ENCODE measurements at regions not wholly inside any gene's neighbourhood (a gene's known extent, or its start where the extent isn't known, plus 50 kb on each side); places are given as distances from the start of the nearest gene placed in this dataset.
"Not testable (repeated sequence)": the region's sequence is repeated elsewhere in the genome, so short reads cannot be mapped to it uniquely, and the experiment has no call there.

DNA sequence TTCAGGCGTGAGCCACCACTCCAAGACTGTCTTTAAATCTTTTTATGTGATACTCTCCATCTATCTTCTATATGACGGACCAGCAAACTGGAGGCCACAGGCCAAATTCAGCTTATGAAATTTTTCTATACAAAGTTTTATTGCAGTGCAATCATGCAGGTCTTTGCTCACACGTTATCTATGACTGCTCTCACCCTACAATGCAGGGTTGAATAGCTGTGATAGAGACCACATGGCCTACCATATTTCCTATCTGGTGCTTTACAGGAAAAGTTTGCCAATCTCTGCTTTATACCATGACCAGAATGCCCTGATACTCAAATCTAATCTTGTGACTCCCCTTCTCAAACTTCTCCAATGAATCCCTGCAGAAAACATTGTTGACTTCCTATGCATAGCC, 89.5 kb upstream of the ACBD5 start:
- no peaks in the 10 kb centered on the region for H3K36me3 ChIP-seq
- no peak for DNase-seq
- H3K27ac ChIP-seq, result no peak overlapping the region
- no peaks in the 10 kb centered on the region for H3K9me3 ChIP-seq (ENCODE audit: severe bottlenecking)
- no peaks in the 10 kb centered on the region for H3K27me3 ChIP-seq (ENCODE audit: insufficient read depth, low read depth, severe bottlenecking)
- TF ChIP-seq, protein P1, sequence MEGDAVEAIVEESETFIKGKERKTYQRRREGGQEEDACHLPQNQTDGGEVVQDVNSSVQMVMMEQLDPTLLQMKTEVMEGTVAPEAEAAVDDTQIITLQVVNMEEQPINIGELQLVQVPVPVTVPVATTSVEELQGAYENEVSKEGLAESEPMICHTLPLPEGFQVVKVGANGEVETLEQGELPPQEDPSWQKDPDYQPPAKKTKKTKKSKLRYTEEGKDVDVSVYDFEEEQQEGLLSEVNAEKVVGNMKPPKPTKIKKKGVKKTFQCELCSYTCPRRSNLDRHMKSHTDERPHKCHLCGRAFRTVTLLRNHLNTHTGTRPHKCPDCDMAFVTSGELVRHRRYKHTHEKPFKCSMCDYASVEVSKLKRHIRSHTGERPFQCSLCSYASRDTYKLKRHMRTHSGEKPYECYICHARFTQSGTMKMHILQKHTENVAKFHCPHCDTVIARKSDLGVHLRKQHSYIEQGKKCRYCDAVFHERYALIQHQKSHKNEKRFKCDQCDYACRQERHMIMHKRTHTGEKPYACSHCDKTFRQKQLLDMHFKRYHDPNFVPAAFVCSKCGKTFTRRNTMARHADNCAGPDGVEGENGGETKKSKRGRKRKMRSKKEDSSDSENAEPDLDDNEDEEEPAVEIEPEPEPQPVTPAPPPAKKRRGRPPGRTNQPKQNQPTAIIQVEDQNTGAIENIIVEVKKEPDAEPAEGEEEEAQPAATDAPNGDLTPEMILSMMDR (IDR thresholded peaks at IDR 0.05; ENCODE audit: low read depth, low read length), result no peak
- H3K4me3 ChIP-seq (ENCODE audit: low read depth, low read length), result no peak overlapping the region

DNA sequence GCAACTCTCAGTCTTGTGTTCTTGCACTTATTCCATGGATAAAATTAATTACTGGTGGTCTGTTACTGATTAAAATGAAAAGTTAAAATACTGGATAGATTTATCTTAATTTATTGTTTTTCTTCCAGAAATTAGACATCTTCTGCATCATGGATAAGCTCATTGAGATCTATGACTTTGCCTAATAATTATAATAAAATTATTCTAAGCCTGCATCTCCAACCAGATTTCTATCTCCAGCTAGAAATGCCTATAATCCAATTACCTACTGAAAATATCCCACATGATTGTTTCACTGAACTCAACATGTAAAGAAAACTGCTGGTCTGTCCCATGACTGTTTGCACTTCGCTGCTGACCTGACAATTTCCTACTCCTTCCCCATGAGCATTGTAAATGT, 88.3 kb upstream of the ACBD5 start:
- H3K9me3 ChIP-seq (ENCODE audit: severe bottlenecking), result no peaks in the 10 kb centered on the region
- H3K27me3 ChIP-seq (ENCODE audit: insufficient read depth, low read depth, severe bottlenecking), result no peaks in the 10 kb centered on the region
- no peak overlapping the region for H3K4me3 ChIP-seq (ENCODE audit: low read depth, low read length)
- DNase-seq, result no peak
- H3K27ac ChIP-seq, result no peak overlapping the region
- H3K36me3 ChIP-seq, result no peaks in the 10 kb centered on the region
- TF ChIP-seq, protein P1 (IDR thresholded peaks at IDR 0.05; ENCODE audit: low read depth, low read length), result no peak

DNA sequence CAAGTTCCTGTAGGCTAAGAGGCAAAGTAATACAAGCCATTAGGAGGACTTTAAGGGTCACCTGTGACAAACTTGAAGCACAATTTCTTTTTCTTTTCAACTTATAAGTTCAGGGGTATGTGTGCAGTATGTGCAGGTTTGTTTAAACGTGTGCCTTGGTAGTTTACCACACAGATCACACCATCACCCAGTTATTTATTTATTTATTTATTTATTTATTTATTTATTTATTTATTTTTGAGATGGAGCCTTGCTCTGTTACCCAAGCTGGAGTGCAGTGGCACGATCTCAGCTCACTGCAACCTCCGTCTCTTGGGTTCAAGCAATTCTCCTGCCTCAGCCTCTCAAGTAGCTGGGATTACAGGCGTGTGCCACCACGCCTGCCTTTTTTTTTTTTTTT, 86.2 kb upstream of the ACBD5 start:
- not testable (repeated sequence) for H3K36me3 ChIP-seq; DNase-seq; H3K9me3 ChIP-seq (ENCODE audit: severe bottlenecking); H3K27ac ChIP-seq; H3K27me3 ChIP-seq (ENCODE audit: insufficient read depth, low read depth, severe bottlenecking); H3K4me3 ChIP-seq (ENCODE audit: low read depth, low read length)

DNA sequence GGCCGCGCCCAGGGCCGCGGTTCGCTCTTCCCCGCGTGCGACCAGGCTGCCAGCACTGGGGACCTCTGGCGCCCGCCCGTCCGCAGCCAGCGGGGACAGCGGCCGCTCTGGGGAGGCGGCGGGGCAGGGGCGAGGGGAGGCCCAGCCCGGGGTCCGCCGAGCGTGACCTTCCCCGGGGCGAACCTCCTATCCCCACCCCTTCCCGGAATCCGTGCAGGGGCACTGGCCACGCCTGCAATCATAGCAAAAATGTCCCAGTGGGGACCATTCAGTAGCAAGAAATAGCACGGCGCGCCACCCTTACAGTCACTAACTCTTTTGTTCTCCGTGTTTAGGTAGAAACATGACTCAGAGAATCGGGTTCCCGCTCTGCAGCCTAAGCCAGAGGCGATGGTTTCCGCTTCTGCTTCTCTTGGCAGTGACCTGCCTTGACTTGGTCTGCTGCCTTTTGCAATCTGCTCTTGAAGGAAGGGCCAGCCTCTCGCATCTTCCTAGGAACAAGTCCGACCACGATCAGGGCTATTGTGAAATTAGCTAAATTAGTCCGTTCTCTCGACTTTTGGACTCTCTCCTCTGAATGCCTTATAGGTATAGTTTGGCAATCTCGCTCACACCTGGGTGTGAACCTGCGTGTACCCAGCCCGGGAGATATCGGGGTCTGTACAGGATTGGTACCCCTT, 79.3 kb upstream of the ACBD5 start:
- Histone ChIP-seq H3K9me3 (ENCODE audit: severe bottlenecking) (no peaks in the 10 kb centered on the region), H3K36me3 (no peaks in the 10 kb centered on the region), H3K4me3 (ENCODE audit: low read depth, low read length) (no peak overlapping the region), H3K27me3 (ENCODE audit: insufficient read depth, low read depth, severe bottlenecking) (no peaks in the 10 kb centered on the region), H3K27ac (no peak overlapping the region)
- DNase-seq, result no peak
- TF ChIP-seq, protein P1 (IDR thresholded peaks at IDR 0.05; ENCODE audit: low read depth, low read length), result no peak

DNA sequence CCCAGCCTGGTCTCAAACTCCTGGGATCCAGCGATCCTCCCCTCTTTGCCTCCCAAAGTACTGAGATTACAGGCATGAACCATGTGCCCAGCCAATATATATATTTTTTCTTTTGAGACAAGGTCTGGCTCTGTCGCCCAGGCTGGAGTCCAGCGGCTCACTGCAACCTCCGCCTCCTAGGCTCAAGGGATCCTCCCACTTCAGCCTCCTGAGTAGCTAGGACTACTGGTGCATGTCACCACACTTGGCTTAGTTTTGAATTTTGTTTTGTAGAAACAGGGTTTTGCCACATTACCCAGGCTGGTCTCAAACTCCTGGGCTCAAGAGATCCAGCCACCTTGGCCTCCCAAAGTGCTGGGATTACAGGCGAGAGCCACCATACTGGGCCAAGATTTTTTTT, 78.5 kb upstream of the ACBD5 start:
- DNase-seq; H3K36me3 ChIP-seq; H3K27ac ChIP-seq; H3K9me3 ChIP-seq (ENCODE audit: severe bottlenecking); H3K27me3 ChIP-seq (ENCODE audit: insufficient read depth, low read depth, severe bottlenecking); H3K4me3 ChIP-seq (ENCODE audit: low read depth, low read length): not testable (repeated sequence)

DNA sequence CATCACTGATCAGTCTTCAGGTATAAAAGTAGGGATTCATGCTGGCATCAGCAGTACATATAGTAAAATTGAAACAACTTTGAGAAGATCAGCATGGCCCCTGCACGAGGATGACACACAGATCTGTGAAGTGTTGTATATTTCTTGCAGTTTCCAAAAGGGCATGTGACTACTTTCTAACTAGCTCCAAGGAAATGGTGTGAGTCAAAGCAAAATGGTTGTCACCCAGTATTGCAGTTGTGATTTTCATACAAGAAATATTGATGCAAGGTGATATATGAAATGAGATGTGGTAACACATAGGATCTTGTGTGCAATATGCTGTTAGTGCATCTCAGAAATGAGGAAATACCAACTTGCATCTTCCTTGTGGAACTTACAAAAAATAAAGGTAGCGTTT, 74.5 kb upstream of the ACBD5 start:
- not testable (repeated sequence) for DNase-seq; H3K27me3 ChIP-seq (ENCODE audit: insufficient read depth, low read depth, severe bottlenecking); H3K36me3 ChIP-seq; H3K9me3 ChIP-seq (ENCODE audit: severe bottlenecking); H3K27ac ChIP-seq; H3K4me3 ChIP-seq (ENCODE audit: low read depth, low read length)

DNA sequence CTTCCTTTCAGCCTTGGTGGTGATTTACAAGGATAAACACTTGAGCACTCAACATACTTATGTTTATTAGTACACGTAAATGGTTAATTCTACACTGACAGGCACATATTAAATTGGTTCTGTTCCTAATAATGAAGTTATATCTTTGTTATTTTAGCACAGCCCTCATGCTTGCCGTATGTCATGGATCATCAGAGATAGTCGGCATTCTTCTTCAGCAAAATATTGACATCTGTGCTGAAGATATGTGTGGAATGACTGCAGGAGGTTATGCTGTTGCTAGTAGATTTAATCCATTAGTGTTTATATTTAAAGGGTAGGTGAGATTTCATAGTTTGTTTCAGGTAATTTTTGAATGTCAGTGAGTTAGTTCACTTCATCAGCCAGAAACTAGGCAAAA, 73.0 kb upstream of the ACBD5 start:
- not testable (repeated sequence) for H3K36me3 ChIP-seq; H3K27ac ChIP-seq; H3K9me3 ChIP-seq (ENCODE audit: severe bottlenecking); H3K27me3 ChIP-seq (ENCODE audit: insufficient read depth, low read depth, severe bottlenecking); H3K4me3 ChIP-seq (ENCODE audit: low read depth, low read length); DNase-seq

DNA sequence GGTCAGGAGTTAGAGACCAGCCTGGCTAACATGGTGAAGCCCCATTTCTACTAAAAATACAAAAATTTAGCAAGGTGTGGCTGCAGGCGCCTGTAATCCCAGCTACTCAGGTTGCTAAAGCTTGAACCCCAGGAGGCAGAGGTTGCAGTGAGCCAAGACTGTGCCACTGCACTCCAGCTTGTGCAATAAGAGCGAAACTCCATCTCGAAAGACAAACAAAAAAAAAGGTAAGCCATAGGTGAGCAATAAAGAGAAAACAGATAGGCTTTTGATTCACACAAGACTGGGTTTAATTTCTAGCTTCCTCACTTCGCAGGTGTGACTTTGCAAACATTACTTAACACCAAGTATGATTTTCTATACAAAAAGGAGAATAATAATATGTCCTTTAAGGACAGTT, 72.3 kb upstream of the ACBD5 start:
- Histone ChIP-seq H3K27me3 (ENCODE audit: insufficient read depth, low read depth, severe bottlenecking) (no peaks in the 10 kb centered on the region), H3K36me3 (no peaks in the 10 kb centered on the region), H3K27ac (no peak overlapping the region), H3K9me3 (ENCODE audit: severe bottlenecking) (no peaks in the 10 kb centered on the region), H3K4me3 (ENCODE audit: low read depth, low read length) (no peak overlapping the region)
- DNase-seq, result no peak
- TF ChIP-seq, protein P1 (IDR thresholded peaks at IDR 0.05; ENCODE audit: low read depth, low read length), result no peak

DNA sequence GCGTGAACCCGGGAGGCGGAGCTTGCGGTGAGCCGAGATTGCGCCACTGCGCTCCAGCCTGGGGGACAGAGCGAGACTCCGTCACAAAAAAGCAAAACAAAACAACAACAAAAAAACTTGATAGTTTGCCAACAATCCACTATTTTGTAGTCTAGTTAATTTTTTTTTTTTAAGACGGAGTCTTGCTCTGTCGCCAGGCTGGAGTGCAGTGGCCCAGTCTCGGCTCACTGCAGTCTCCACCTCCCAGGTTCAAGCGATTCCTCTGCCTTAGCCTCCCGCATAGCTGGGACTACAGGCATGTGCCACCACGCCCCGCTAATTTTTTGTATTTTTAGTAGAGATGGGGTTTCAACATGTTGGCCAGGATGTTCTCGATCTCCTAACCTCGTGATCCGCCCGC, 71.2 kb upstream of the ACBD5 start:
- DNase-seq; H3K9me3 ChIP-seq (ENCODE audit: severe bottlenecking); H3K27ac ChIP-seq; H3K27me3 ChIP-seq (ENCODE audit: insufficient read depth, low read depth, severe bottlenecking); H3K4me3 ChIP-seq (ENCODE audit: low read depth, low read length); H3K36me3 ChIP-seq: not testable (repeated sequence)

DNA sequence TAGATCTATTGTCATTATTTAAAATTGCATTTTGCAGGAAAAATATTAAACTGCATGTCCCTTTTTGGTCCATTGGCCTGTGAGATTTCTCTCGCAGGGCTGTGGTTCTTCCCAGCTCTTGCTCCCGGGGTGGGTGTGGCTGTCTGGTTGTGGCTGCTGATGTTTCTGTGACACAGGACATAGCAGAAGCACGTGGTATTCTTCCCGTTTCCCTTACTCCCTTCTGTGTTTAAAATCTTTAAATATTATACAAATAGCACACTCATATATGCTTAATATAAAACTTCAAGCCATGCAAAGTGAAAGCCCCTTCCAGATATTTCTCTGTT, 57.9 kb upstream of the ACBD5 start:
- not testable (repeated sequence) for H3K27me3 ChIP-seq (ENCODE audit: insufficient read depth, low read depth, severe bottlenecking); H3K27ac ChIP-seq; H3K4me3 ChIP-seq (ENCODE audit: low read depth, low read length); H3K36me3 ChIP-seq; DNase-seq; H3K9me3 ChIP-seq (ENCODE audit: severe bottlenecking)
